NCI-H146 treated with DMSO at 0.1 percent for 48 hours (cell line): ENCODE measurements at regions not wholly inside any gene's neighbourhood (a gene's known extent, or its start where the extent isn't known, plus 50 kb on each side); places are given as distances from the start of the nearest gene placed in this dataset.
"Not testable (repeated sequence)": the region's sequence is repeated elsewhere in the genome, so short reads cannot be mapped to it uniquely, and the experiment has no call there.

Experiments used
- DNase-seq: peaks from one replicate; lab custom pipeline; 2025; ENCODE audit not compliant: unreplicated experiment; lab: John Stamatoyannopoulos, UW

- no peak for DNase-seq
Measured at GRCh38 chr6:121904559-121904958, 469.1 kb downstream of the GJA1 start.

GRCh38 chr6:121912905-121913304 is 477.5 kb downstream of the GJA1 start:
- DNase-seq, result no peak

DNA sequence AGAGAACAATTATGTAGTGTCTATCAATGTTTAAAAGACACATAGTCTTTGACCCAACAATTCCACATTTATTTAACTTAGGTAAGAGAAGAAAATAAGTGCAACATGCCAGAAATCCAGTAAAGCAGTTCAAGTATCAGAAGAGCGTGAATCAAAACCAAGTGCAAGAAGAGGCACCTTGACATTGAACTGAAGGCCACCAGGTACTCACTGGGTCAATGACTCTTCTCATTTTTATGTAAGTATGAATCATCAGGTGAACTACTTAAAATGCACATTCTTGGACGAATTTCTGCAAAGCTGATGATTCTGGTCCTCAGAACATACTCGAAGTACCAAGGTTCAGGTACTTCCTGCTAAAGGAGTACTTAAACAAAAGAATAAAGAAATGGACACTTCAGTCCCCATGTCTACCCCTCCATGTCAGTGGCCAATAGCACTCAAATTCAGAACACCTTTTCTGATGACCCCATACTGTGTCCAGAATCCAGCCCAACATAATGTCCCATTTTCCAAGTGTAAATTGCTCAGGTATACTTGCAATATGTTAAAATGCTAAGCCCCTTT is 481.9 kb downstream of the GJA1 start:
- no peak for DNase-seq

GRCh38 chr6:121917834-121918559 is 481.5 kb upstream of the HSF2 start:
- no peak for DNase-seq

DNA sequence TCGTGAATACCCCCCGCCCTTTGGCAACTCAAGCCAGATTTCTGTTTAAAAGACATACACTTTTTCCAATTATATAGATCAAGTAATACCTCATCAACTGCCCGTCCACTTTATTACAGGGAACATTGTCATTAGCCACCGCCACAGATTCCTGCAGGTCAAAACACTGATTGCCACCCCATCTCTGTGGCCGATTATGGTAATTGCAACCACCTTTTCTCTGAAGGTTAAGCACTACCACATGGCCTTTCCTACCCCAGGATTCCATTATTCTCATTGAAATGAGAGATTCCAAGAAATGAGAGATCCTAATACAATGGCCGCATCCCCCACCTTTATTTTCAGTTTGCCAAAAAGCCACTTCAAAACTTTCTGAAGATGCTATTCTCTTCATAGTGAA is 478.8 kb upstream of the HSF2 start:
- no peak for DNase-seq

- no peak for DNase-seq
Measured at GRCh38 chr6:121925024-121925423, 474.4 kb upstream of the HSF2 start.

GRCh38 chr6:121925534-121926255 is 473.8 kb upstream of the HSF2 start:
- no peak for DNase-seq

DNA sequence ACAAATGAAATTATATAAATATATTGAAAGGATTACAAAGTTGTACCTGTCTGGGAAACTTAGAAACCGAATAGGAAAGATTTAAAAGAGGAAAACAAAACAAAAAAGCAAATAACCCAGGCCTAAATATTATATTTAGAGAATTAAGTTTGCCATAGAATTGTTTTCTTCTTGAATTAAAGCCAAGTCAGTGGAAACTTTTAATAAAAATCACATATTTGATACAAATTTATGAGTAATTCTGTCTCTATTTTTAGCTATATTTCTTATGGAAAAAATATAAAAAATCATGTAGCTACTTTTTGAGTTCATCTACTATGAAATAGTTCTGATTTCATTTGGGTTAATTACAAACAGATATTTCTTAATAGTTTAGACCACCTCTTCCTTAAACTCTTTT is 470.2 kb upstream of the HSF2 start:
- no peak for DNase-seq

GRCh38 chr6:121932076-121932991 is 467.1 kb upstream of the HSF2 start:
- no peak for DNase-seq

DNA sequence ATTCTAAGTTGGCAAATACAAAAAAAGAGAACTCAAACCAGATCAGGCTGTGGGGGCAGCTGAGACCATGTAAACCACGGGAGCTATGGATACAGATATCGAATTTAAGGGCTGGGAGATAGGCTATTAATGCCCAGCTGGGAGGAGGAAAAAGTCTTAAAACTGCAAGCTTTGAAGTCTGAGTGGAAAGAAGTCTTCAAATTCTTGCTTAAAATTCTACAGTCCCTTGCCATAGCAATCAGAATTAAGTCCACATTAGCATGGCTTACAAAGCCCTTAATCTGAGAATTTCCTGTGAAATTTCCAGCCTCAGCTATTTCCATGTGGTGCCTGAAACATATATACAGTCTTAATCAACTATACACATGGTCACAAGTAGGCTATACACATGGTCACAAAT is 465.0 kb upstream of the HSF2 start:
- no peak for DNase-seq

- DNase-seq, result no peak
Measured at GRCh38 chr6:121940728-121941127, 458.7 kb upstream of the HSF2 start.

DNA sequence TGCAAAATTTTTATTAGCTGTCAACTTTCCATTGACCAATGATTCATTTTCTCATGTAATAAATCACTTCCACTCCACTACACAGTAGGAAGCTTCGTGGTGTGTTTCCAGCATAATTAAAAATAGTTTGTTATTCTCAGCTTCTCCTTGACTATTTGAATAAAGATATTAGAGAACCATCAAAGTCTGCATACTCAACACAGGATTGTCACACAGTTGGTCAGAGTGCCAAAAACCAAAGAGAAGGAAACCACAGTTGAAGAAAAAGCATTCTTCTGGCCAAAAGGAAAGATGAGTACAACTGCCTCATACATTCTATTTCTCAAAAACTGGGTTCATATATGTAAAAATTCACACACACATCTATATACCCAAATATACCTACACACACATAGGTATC is 455.1 kb upstream of the HSF2 start:
- no peak for DNase-seq

GRCh38 chr6:121951123-121951522 is 448.3 kb upstream of the HSF2 start:
- DNase-seq, result no peak

DNA sequence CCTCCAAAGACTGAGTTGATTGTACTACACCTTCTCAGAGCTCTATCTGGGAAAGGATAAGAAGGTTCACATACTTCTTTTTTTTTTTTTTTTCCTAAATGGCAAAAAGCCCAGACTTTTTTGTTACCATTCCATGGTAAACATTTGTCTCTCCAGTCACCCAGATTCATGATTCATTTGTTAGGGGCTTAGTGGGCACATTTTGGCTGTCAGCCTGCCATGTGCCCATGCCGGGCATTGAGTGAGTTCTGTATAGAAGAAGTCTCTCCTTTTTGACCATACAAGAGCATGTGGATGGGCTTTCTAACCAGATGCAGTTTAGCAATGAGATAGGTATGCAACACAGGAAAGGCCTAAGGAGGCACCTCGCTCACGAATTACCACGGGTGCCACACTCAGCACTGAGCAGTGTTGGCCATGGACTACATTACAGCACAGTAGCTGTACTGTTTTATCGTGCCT is 447.5 kb upstream of the HSF2 start:
- DNase-seq, result no peak

- DNase-seq, result not testable (repeated sequence)
Measured at GRCh38 chr6:121955401-121955800, 444.1 kb upstream of the HSF2 start.

GRCh38 chr6:121956782-121957181 is 442.7 kb upstream of the HSF2 start:
- DNase-seq, result no peak

DNA sequence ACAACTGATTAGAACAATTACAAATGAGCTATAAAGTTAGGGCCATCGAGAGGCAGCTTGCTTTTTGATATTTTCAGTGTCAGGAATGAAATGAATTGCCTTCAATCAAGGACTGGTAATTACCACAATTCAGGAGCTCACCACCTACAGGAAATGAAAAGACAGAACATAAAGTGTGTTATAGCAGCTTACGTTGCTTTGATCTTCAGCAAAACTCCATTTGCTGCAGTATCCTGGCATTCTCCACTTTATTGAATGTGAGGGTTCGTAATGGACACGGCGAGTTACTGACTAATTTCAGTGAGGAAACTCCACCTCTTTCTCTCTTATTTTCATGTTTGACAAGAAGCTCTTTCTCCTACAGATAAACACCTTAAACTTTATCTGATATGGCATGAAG is 440.0 kb upstream of the HSF2 start:
- DNase-seq, result no peak

GRCh38 chr6:121961619-121962125 is 437.8 kb upstream of the HSF2 start:
- no peak for DNase-seq

GRCh38 chr6:121963826-121964225 is 435.6 kb upstream of the HSF2 start:
- DNase-seq, result no peak

- no peak for DNase-seq
Measured at GRCh38 chr6:121965739-121966138, 433.7 kb upstream of the HSF2 start.

- no peak for DNase-seq
Measured at GRCh38 chr6:121967631-121968030, 431.8 kb upstream of the HSF2 start.
